H7 (cell line): ENCODE measurements at regions not wholly inside any gene's neighbourhood (a gene's known extent, or its start where the extent isn't known, plus 50 kb on each side); places are given as distances from the start of the nearest gene placed in this dataset.

Experiments
- DNase-seq: peaks from one replicate; pipeline ENCODE4 v3.0.0; 2012
- H3K27me3 ChIP-seq: 2 replicates; pipeline ENCODE4 v1.6.0; 2011; ENCODE audit warnings: mild to moderate bottlenecking, low read length; ENCODE audit not compliant: control insufficient read depth, insufficient read depth
- H3K36me3 ChIP-seq: replicated peaks from 2 replicates; pipeline ENCODE4 v1.5.1; 2011; ENCODE audit warnings: low read length; ENCODE audit not compliant: control insufficient read depth, insufficient read depth
- H3K4me3 ChIP-seq: 2 replicates; pipeline ENCODE4 v1.5.1; 2011; ENCODE audit warnings: low read depth, mild to moderate bottlenecking, control low read depth, low read length, moderate library complexity; ENCODE audit not compliant: insufficient read depth

DNA sequence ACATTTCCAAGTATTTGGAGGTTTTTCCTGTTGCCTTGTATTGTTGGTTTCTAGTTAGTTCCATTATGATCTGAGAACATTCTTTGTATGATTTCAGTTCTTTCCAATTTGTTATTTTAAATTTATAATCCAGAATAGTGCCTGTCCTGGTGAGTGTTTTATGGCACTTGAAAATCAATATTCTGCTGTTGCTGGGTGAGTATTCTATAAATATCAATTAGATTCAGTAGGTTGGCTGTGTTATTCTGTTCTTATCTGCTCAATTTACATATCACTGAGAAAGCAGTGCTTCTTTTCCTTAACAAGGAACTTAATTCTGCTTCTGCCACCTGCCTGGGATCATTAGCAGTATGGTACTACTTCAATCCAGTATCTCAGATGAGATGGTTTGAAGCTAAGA, 123.5 kb downstream of the SNX19 start:
- H3K36me3 ChIP-seq: no peaks in the 10 kb centered on the region
- no peak for DNase-seq
- no peak overlapping the region for H3K4me3 ChIP-seq
- H3K27me3 ChIP-seq: no peaks in the 10 kb centered on the region

DNA sequence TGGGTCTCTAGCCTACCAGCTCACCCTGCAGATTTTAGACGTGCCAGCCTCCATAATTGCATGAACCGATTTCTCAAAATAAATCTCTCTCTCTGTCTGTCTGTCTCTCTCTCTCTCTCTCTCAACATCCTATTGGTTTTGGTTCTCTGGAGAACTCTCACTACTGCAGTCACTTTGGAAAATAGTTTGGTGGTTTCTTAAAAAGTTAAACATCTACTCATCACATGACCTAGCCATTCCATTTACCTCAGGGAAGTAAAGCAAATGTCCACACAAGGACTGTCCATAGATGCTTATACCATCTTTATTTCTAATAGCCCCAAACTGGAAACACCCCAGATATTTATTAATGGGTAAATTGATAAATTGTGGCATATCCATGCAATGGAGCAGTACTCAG, 119.5 kb downstream of the SNX19 start:
- H3K36me3 ChIP-seq: no peaks in the 10 kb centered on the region
- H3K27me3 ChIP-seq: no peaks in the 10 kb centered on the region
- no peak overlapping the region for H3K4me3 ChIP-seq
- no peak for DNase-seq

GRCh38 chr11:130798280-130798679, 118.0 kb downstream of the SNX19 start:
- Histone ChIP-seq H3K36me3 (no peaks in the 10 kb centered on the region), H3K4me3 (no peak overlapping the region), H3K27me3 (no peaks in the 10 kb centered on the region)
- no peak for DNase-seq

- Histone ChIP-seq H3K36me3 (no peaks in the 10 kb centered on the region), H3K4me3 (no peak overlapping the region), H3K27me3 (no peaks in the 10 kb centered on the region)
- DNase-seq: no peak
Measured at GRCh38 chr11:130798801-130799200, 117.5 kb downstream of the SNX19 start.

DNA sequence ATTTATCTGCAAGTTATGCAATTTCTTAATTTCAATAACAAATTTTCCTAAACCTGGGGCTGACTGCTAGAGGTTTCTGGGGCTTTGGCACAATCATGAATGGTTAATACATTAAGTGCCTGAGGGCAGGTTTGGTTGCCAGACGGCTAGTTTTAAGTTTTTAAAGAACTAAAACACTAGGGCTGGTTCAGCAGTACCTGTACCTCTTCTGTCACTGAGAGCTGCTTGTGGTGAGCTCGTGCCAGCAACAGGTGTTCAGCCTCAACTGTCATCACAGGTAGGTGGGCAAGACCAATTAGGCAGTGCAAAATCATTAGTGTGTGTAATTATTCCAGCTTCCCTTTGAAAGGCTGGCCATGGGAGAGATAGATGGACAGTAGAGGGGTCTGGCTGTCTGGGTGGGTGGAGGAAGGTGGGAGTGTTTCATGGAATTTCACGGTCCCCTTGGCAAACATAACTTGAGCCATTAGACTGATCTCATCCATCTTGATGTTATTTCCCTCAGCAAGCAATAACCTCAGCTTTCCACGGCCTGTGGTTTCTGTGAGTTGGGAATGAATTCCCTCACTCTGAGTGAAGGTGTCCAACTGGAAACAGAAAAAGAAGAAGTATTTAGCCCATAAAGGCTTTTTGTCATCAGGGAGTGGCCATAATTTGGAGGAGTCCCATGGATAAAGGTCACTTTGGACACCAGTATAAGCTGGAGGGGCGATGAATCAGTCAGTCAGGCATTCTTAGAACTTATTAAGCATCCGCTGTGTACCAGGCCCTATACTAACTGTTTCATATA, 114.8 kb downstream of the SNX19 start:
- Histone ChIP-seq H3K4me3 (no peak overlapping the region), H3K27me3 (no peaks in the 10 kb centered on the region), H3K36me3 (no peaks in the 10 kb centered on the region)
- DNase-seq: no peak

- no peak overlapping the region for H3K4me3 ChIP-seq
- no peaks in the 10 kb centered on the region for H3K27me3 ChIP-seq
- DNase-seq: peak; percentile 57
- no peaks in the 10 kb centered on the region for H3K36me3 ChIP-seq
Measured at GRCh38 chr11:130802567-130802966, 113.7 kb downstream of the SNX19 start.

GRCh38 chr11:130804306-130805076, 111.8 kb downstream of the SNX19 start:
- Histone ChIP-seq H3K27me3 (no peaks in the 10 kb centered on the region), H3K4me3 (no peak overlapping the region), H3K36me3 (no peaks in the 10 kb centered on the region)
- DNase-seq: no peak

DNA sequence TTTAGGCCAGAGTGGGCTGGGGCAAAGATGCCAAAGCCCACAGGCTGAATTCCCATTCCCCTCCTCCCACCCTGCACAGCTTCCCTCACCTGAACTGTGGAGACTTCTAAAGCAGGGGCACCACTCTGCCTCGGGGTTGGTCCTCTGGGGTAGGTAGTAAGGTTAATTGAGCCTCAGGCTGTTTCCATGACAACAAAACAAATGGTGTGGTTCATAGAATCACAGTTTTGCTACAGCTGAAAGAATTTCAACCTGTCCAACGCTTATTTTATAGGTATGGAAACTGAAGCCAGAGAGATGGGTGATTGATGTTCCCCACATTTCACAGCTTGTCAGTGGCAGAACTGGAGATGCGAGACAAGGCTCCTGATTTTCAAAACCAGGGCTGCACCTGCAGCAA, 109.5 kb downstream of the SNX19 start:
- no peaks in the 10 kb centered on the region for H3K27me3 ChIP-seq
- peak; percentile 36 for DNase-seq
- no peak overlapping the region for H3K4me3 ChIP-seq
- no peaks in the 10 kb centered on the region for H3K36me3 ChIP-seq

DNA sequence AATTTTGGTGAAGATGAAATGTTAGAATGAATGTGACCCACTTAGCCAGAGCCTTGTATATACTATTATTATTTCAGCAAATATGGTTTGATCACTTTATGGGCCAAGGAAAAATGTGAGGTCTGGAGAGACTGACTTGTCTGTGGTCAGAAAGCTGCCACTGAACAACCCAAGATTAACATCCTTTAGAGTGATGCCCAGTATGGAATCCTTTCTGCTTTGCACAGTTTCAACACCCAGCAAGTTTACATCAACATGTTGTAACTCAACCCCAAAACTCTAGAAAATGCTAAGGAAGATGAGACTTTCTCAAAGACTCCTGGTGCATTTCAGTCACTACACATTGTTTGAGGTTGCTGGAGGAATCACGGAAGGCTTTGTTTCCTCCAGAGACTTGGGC, 107.7 kb downstream of the SNX19 start:
- H3K27me3 ChIP-seq: no peaks in the 10 kb centered on the region
- H3K36me3 ChIP-seq: no peaks in the 10 kb centered on the region
- no peak overlapping the region for H3K4me3 ChIP-seq
- DNase-seq: no peak

- no peak for DNase-seq
- no peaks in the 10 kb centered on the region for H3K27me3 ChIP-seq
- H3K4me3 ChIP-seq: no peak overlapping the region
- no peaks in the 10 kb centered on the region for H3K36me3 ChIP-seq
Measured at GRCh38 chr11:130813196-130813595, 103.1 kb downstream of the SNX19 start.

- Histone ChIP-seq H3K4me3 (no peak overlapping the region), H3K27me3 (no peaks in the 10 kb centered on the region)
- no peak for DNase-seq
Measured at GRCh38 chr11:130813638-130814037, 102.6 kb downstream of the SNX19 start.

GRCh38 chr11:130814440-130815096, 101.7 kb downstream of the SNX19 start:
- Histone ChIP-seq H3K4me3 (no peak overlapping the region), H3K36me3 (no peaks in the 10 kb centered on the region), H3K27me3 (no peaks in the 10 kb centered on the region)
- DNase-seq: no peak

More at GRCh38 chr11:130813638-130814037, 102.6 kb downstream of the SNX19 start:
- no peaks in the 10 kb centered on the region for H3K36me3 ChIP-seq

- H3K4me3 ChIP-seq: no peak overlapping the region
- DNase-seq: no peak
- H3K36me3 ChIP-seq: no peaks in the 10 kb centered on the region
- no peaks in the 10 kb centered on the region for H3K27me3 ChIP-seq
Measured at GRCh38 chr11:130815097-130815802, 101.0 kb downstream of the SNX19 start.

GRCh38 chr11:130815956-130816355, 100.3 kb downstream of the SNX19 start:
- no peak for DNase-seq
- H3K36me3 ChIP-seq: no peaks in the 10 kb centered on the region
- no peaks in the 10 kb centered on the region for H3K27me3 ChIP-seq
- no peak overlapping the region for H3K4me3 ChIP-seq
